ENCODE measurements at regions not wholly inside any gene's neighbourhood (a gene's known extent, or its start where the extent isn't known, plus 50 kb on each side); places are given as distances from the start of the nearest gene placed in this dataset.

DNA sequence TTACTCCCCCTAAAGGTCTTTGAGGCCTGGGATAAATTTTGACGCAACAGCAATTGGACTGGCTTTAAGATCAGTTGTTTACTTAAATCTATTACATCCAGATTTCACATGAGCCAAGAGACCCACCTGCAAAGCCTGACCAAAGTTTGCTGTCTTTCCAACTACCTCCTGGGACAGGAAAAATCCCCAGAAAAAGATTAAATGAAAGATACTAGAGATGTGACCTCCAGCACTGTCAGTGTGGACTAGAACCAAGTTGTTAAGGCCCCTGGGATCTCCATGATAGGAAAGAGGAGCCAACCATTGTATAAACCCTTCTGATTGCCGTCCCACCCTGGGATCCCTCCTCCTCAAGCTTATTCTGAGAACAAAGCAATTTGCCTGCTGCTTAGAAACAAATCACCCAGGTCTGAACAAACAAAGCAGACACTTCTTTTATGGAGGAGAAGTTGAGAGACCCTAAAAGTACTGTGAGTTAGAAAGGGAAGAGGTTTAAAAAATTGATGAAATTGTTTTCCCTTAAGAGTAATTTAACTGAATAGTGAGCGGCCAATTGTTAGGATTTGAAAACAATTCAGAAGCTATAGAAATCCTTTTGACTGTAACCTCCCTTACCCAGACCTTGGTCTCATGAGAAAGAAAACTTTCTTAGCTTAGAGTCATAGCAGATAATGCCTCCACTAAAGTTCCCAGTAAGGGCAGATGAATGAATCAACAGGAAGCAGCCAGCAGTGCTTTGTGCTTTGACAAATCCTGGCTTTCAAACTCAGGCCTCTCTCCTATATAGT is 255.2 kb downstream of the TMEM167A start:
- POLR2A ChIA-PET (ENCODE audit: low non-redundant PET), result no interaction called here
- no peak overlapping the region for H3K27ac ChIP-seq
- CTCF ChIA-PET, result no interaction called here
- TF ChIP-seq CTCF (conservative IDR thresholded peaks at IDR 0.05; ENCODE audit: low read depth), result no peak
- no peak for DNase-seq (ENCODE audit: low spot score)

- CTCF ChIA-PET, result no interaction called here
These were observed 256.0 kb downstream of the TMEM167A start for GRCh38 chr5:82820961-82821845.

GRCh38 chr5:82820188-82820587 is 257.0 kb downstream of the TMEM167A start:
- CTCF ChIA-PET, result no interaction called here
- H3K27ac ChIP-seq, result no peak overlapping the region
- POLR2A ChIA-PET (ENCODE audit: low non-redundant PET), result no interaction called here
- no peak for TF ChIP-seq CTCF (conservative IDR thresholded peaks at IDR 0.05; ENCODE audit: low read depth)
- DNase-seq (ENCODE audit: low spot score), result peak; percentile 10

More at GRCh38 chr5:82820961-82821845, 256.0 kb downstream of the TMEM167A start:
- TF ChIP-seq CTCF (conservative IDR thresholded peaks at IDR 0.05; ENCODE audit: low read depth), result no peak
- POLR2A ChIA-PET (ENCODE audit: low non-redundant PET), result no interaction called here
- DNase-seq (ENCODE audit: low spot score), result no peak
- no peak overlapping the region for H3K27ac ChIP-seq

DNA sequence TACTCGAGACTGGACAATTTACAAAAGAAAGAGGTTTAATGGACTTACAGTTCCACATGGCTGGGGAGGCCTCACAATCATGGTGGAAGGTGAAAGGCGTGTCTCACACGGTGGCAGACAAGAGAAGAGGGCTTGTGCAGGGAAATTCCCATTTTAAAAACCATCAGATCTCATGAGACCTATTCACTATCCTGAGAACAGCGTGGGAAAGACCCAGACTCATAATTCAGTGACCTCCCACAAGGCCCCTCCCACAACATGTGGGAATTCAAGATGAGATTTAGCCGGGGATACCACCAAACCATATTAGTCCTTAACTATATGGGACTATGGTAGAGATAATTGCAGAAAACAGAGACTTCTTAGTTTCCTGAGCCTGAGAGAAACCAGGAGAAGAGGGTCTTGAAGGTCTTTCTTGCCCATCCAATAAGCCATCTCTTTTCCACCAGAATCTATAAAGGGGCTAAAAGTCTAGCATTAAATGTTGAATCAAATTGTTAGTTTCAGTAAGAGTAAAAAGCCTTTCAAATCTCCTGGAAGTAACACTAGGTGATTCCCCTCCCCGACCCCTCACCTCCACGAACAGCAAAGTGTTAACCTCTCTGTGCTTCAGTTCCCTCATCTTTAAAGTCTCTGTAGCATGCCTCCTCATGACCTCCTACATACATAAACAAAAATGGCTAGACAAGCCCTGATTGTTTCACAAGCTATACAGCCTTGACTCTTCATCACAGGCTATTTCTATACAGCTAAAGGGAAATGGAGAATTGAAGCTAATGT is 259.1 kb downstream of the TMEM167A start:
- H3K27ac ChIP-seq, result no peak overlapping the region
- ChIA-PET POLR2A (ENCODE audit: low non-redundant PET) (no interaction called here), CTCF (no interaction called here)
- no peak for TF ChIP-seq CTCF (conservative IDR thresholded peaks at IDR 0.05; ENCODE audit: low read depth)
- no peak for DNase-seq (ENCODE audit: low spot score)

DNA sequence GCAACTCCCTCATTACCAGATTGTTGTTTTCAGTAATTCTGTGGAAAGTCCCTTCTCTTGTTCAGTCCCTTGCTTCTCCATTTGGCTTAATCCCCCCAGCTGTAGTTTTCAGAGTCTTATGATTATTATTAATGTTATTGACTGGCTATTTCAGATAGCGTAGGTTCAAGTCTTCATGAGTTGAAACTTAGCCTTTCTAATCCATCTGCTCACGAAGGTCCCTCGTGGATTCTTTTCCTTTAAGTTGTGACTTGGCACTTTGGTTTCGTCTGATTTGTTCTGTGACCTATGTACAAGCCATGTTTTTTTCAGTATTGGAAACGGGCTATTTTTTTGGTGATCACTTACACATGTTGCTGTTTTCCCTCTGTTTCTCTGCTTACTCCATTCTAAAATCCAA is 260.3 kb downstream of the TMEM167A start:
- no peak for DNase-seq (ENCODE audit: low spot score)
- H3K27ac ChIP-seq, result no peak overlapping the region
- ChIA-PET CTCF (interaction anchor here (1.1 kb wide), 1 partner anchor 11 kb away, joined by 3 read pairs; no protein-coding TSS in a partner anchor), POLR2A (ENCODE audit: low non-redundant PET) (no interaction called here)
- no peak for TF ChIP-seq CTCF (conservative IDR thresholded peaks at IDR 0.05; ENCODE audit: low read depth)

DNA sequence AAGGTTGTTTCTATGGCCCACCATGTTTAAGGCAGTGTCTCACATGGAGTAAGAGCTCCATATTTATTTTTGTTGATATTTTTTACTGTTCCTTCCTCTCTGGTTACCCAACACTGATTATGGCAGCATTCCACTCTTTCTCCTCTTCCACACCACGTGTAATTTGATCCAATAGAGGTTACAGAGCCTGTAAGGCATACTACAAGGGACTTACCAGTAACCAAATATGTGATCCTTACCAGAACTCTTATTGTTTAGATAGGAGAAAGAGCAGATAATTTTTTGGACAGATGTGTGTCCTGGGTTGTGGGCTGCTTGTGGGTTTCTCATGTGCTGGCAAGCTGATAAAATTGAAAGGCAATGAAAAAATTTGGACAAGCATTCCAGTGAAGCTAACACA is 261.3 kb downstream of the TMEM167A start:
- H3K27ac ChIP-seq, result no peak overlapping the region
- POLR2A ChIA-PET (ENCODE audit: low non-redundant PET), result no interaction called here
- DNase-seq (ENCODE audit: low spot score), result no peak
- no peak for TF ChIP-seq CTCF (conservative IDR thresholded peaks at IDR 0.05; ENCODE audit: low read depth)
- CTCF ChIA-PET, result interaction anchor here (0.6 kb wide), 1 partner anchor 614 kb away, joined by 4 read pairs; no protein-coding TSS in a partner anchor
